H1 (cell line): ENCODE measurements at regions not wholly inside any gene's neighbourhood (a gene's known extent, or its start where the extent isn't known, plus 50 kb on each side); places are given as distances from the start of the nearest gene placed in this dataset.

Experiments
- CTCF ChIA-PET: fragments of 300-600 bp; sonication (Branson Sonifier 250); formaldehyde crosslinking; loops from one replicate; lab custom pipeline; 2021; ENCODE audit not compliant: partially characterized antibody; lab: Charles Lee
- POLR2A ChIA-PET: fragments of 300-600 bp; sonication (Branson Sonifier 250); formaldehyde crosslinking; loops from one replicate; lab custom pipeline; 2021; ENCODE audit warnings: inconsistent platforms; ENCODE audit not compliant: partially characterized antibody; lab: Charles Lee
- DNase-seq, 2 experiments: peaks; one replicate each; pipeline versions ENCODE4 v3.0.0 to v3.0.0-alpha.2; 2010 to 2022; ENCODE audit warnings: low spot score in 2 of 2, low read depth in 1 of 2, mixed read lengths in 1 of 2
- FAIRE-seq: peaks from 2 replicates; lab custom pipeline; 2011; peaks lifted over from hg19 to GRCh38; lab: Jason Lieb, UNC
- H2AFZ ChIP-seq: 2 replicates; pipeline ENCODE4 v1.8.1; 2012; ENCODE audit warnings: low read length, inconsistent platforms
- H2AK5ac ChIP-seq: 2 replicates; pipeline ENCODE4 v1.6.1; 2013; ENCODE audit warnings: low read depth, low read length
- H2BK120ac ChIP-seq: replicated peaks from 2 replicates; pipeline ENCODE3; 2013; ENCODE audit warnings: low read depth, low read length, inconsistent platforms
- H2BK12ac ChIP-seq: 2 replicates; pipeline ENCODE4 v1.6.1; 2013; ENCODE audit warnings: low read depth, low read length
- H2BK15ac ChIP-seq: 2 replicates; pipeline ENCODE4 v1.6.1; 2013; ENCODE audit warnings: low read length
- H2BK20ac ChIP-seq: 2 replicates; pipeline ENCODE4 v1.6.1; 2013; ENCODE audit warnings: low read length
- H2BK5ac ChIP-seq: 2 replicates; pipeline ENCODE4 v1.6.1; 2013; ENCODE audit warnings: low read depth, low read length
- H3K14ac ChIP-seq: 2 replicates; pipeline ENCODE4 v1.6.1; 2013; ENCODE audit warnings: inconsistent platforms; ENCODE audit not compliant: insufficient read length
- H3K18ac ChIP-seq: 2 replicates; pipeline ENCODE4 v1.6.1; 2013; ENCODE audit warnings: low read length; ENCODE audit errors: extremely low read depth
- H3K23ac ChIP-seq: 2 replicates; pipeline ENCODE4 v1.6.1; 2013; ENCODE audit warnings: inconsistent platforms; ENCODE audit not compliant: insufficient read length
- H3K23me2 ChIP-seq: 2 replicates; pipeline ENCODE4 v1.6.1; 2013; ENCODE audit warnings: low read depth, low read length
- H3K27ac ChIP-seq: 2 replicates; pipeline ENCODE4 v1.6.1; 2011; ENCODE audit warnings: low read depth, low read length, inconsistent platforms
- H3K27me3 ChIP-seq, 4 experiments: replicated peaks in 1 of 4; 1 replicate in 1 of 4; 2 replicates in 3 of 4; pipeline versions ENCODE4 v1.6.1 to v1.8.1; 2011 to 2013; ENCODE audit warnings: low read length in 3 of 4, mild to moderate bottlenecking in 3 of 4, inconsistent platforms in 2 of 4, mixed read lengths in 2 of 4, moderate library complexity in 1 of 4; ENCODE audit not compliant: control insufficient read depth in 3 of 4, insufficient read depth in 3 of 4; ENCODE audit errors: extremely low read depth in 1 of 4
- H3K36me3 ChIP-seq, 4 experiments: 2 replicates each; pipeline versions ENCODE4 v1.6.1 to v1.8.1; 2011 to 2013; ENCODE audit warnings: mild to moderate bottlenecking in 4 of 4, low read length in 3 of 4, moderate library complexity in 2 of 4, control low read depth in 1 of 4, inconsistent platforms in 1 of 4; ENCODE audit not compliant: insufficient read depth in 4 of 4, control insufficient read depth in 2 of 4
- H3K4ac ChIP-seq: replicated peaks from 2 replicates; pipeline ENCODE3; 2013; ENCODE audit warnings: low read length, low read depth, mixed read lengths, inconsistent platforms; ENCODE audit not compliant: insufficient read length
- H3K4me1 ChIP-seq, 4 experiments: replicated peaks in 1 of 4; 1 replicate in 1 of 4; 2 replicates in 3 of 4; pipeline versions ENCODE4 v1.6.1 to v1.8.1; 2011 to 2013; ENCODE audit warnings: low read length in 3 of 4, inconsistent platforms in 2 of 4, mixed read lengths in 1 of 4; ENCODE audit not compliant: insufficient read depth in 4 of 4, control insufficient read depth in 3 of 4
- H3K4me2 ChIP-seq, 2 experiments: 2 replicates each; pipeline versions ENCODE4 v1.6.1 to v1.8.1; 2011 to 2013; ENCODE audit warnings: low read depth in 2 of 2, low read length in 2 of 2, control low read depth in 1 of 2, inconsistent platforms in 1 of 2, mild to moderate bottlenecking in 1 of 2; ENCODE audit not compliant: insufficient read depth in 1 of 2
- H3K4me3 ChIP-seq, 4 experiments: fragments of 200-600, 300-600 bp in 1 of 4; sonication (generic), shearing (Covaris generic), sonication (Bioruptor Twin) in 1 of 4; 2 replicates each; pipeline versions ENCODE4 v1.5.1 to v1.8.1; 2011 to 2016; ENCODE audit warnings: low read length in 4 of 4, low read depth in 3 of 4, control low read depth in 2 of 4, inconsistent platforms in 2 of 4, mild to moderate bottlenecking in 2 of 4, mixed read lengths in 1 of 4, moderate library complexity in 1 of 4; ENCODE audit not compliant: insufficient read depth in 2 of 4; ENCODE audit errors: extremely low read depth in 1 of 4
- H3K56ac ChIP-seq: replicated peaks from 2 replicates; pipeline ENCODE3; 2013; ENCODE audit warnings: low read depth, mild to moderate bottlenecking, mixed read lengths, low read length, inconsistent platforms; ENCODE audit not compliant: insufficient read length
- H3K79me1 ChIP-seq: 2 replicates; pipeline ENCODE4 v1.6.1; 2013; ENCODE audit warnings: low read depth, low read length, control low read depth
- H3K79me2 ChIP-seq, 2 experiments: 2 replicates each; pipeline versions ENCODE4 v1.6.1 to v1.8.1; 2012 to 2013; ENCODE audit warnings: low read length in 2 of 2, mild to moderate bottlenecking in 2 of 2, inconsistent platforms in 1 of 2; ENCODE audit not compliant: insufficient read depth in 2 of 2, control insufficient read depth in 1 of 2
- H3K9ac ChIP-seq, 4 experiments: replicated peaks in 1 of 4; 1 replicate in 1 of 4; 2 replicates in 3 of 4; pipeline versions ENCODE4 v1.6.1 to v1.8.1; 2011 to 2013; ENCODE audit warnings: low read depth in 3 of 4, low read length in 3 of 4, control low read depth in 2 of 4, mild to moderate bottlenecking in 2 of 4, moderate library complexity in 2 of 4, inconsistent platforms in 1 of 4; ENCODE audit errors: extremely low read depth in 1 of 4
- H3K9me3 ChIP-seq, 2 experiments: 2 replicates each; pipeline versions ENCODE4 v1.6.1 to v1.8.1; 2012 to 2013; ENCODE audit warnings: mild to moderate bottlenecking in 2 of 2, moderate library complexity in 2 of 2, control low read depth in 1 of 2, inconsistent platforms in 1 of 2, low read depth in 1 of 2, low read length in 1 of 2, mixed read lengths in 1 of 2; ENCODE audit not compliant: insufficient read depth in 2 of 2
- H4K20me1 ChIP-seq, 2 experiments: replicated peaks in 1 of 2; 2 replicates each; pipeline versions ENCODE3 to v1.8.1; 2011 to 2013; ENCODE audit warnings: inconsistent platforms in 2 of 2, low read length in 2 of 2, mild to moderate bottlenecking in 1 of 2; ENCODE audit not compliant: insufficient read depth in 2 of 2, control insufficient read depth in 1 of 2
- H4K5ac ChIP-seq: 2 replicates; pipeline ENCODE4 v1.6.1; 2013; ENCODE audit warnings: low read length, low read depth, mixed read lengths, inconsistent platforms; ENCODE audit not compliant: insufficient read length
- H4K8ac ChIP-seq: 2 replicates; pipeline ENCODE4 v1.8.0; 2013; ENCODE audit warnings: mild to moderate bottlenecking, moderate library complexity, low read length, inconsistent platforms; ENCODE audit not compliant: insufficient read depth; ENCODE audit errors: extremely low read depth
- H4K91ac ChIP-seq: replicated peaks from 2 replicates; pipeline ENCODE3; 2013; ENCODE audit warnings: low read length, mixed read lengths, inconsistent platforms; ENCODE audit not compliant: insufficient read length
- RBBP5 ChIP-seq: IDR thresholded peaks from 2 replicates; pipeline ENCODE4 v1.7.1; 2012; ENCODE audit warnings: low read depth, mild to moderate bottlenecking, inconsistent platforms, low read length, moderate library complexity, borderline replicate concordance
- WGBS, 2 experiments: shearing (Covaris generic) in 1 of 2; methylation state at CpG; one replicate each; pipeline versions ENCODE4 v1.1.6 to v1.1.7; 2013 to 2015; ENCODE audit warnings: low lambda C conversion rate in 2 of 2, mixed read lengths in 2 of 2, inconsistent platforms in 1 of 2, low coverage in 1 of 2, missing lambda C conversion rate in 1 of 2; ENCODE audit not compliant: insufficient replicate concordance in 2 of 2, insufficient coverage in 1 of 2, insufficient read length in 1 of 2; ENCODE audit errors: extremely low coverage in 1 of 2, missing lambda C conversion rate in 1 of 2; 5-methylcytosine and 5-hydroxymethylcytosine counted together

GRCh38 chr1:193451001-193451400 lies 264.6 kb upstream of the B3GALT2 start:
- Histone ChIP-seq H2BK15ac (no peak overlapping the region), H3K79me1 (no peaks in the 10 kb centered on the region), H4K20me1 (no peaks in the 10 kb centered on the region), H3K18ac (no peak overlapping the region), H3K23me2 (no peaks in the 10 kb centered on the region), H2BK12ac (no peak overlapping the region), H2BK5ac (no peak overlapping the region), H4K91ac (no peak overlapping the region), H3K36me3 (no peaks in the 10 kb centered on the region), H3K4me2 (no peak overlapping the region), H3K56ac (no peak overlapping the region), H4K8ac (no peak overlapping the region), H3K4ac (no peak overlapping the region), H4K5ac (no peak overlapping the region), H3K4me1 (no peaks in the 10 kb centered on the region), H2BK120ac (no peak overlapping the region), H3K27me3 (no peaks in the 10 kb centered on the region), H2BK20ac (no peak overlapping the region), H2AFZ (no peak overlapping the region), H3K27ac (no peak overlapping the region), H3K9ac (no peak overlapping the region), H3K23ac (no peak overlapping the region), H3K4me3 (no peak overlapping the region), H3K79me2 (no peaks in the 10 kb centered on the region), H3K14ac (no peak overlapping the region), H2AK5ac (no peak overlapping the region), H3K9me3 (no peaks in the 10 kb centered on the region)
- POLR2A ChIA-PET: no interaction called here
- TF ChIP-seq RBBP5: no peak
- CTCF ChIA-PET: no interaction called here
- DNase-seq: no peak
- WGBS, 2 experiments: 100% methylated on average over 1 of the region's 1 CpG; no CpG with 5 or more reads in 1 of the 2 experiments
- FAIRE-seq: no peak
